Nephron (organoid): ENCODE measurements at regions not wholly inside any gene's neighbourhood (a gene's known extent, or its start where the extent isn't known, plus 50 kb on each side); places are given as distances from the start of the nearest gene placed in this dataset.

Experiments used
- H3K27ac Mint-ChIP-seq, 3 experiments: 2 replicates each; pipeline ENCODE4 v1.8.0; 2020; ENCODE audit warnings: mixed read lengths in 3 of 3, mild to moderate bottlenecking in 2 of 3, moderate library complexity in 1 of 3
- H3K27me3 Mint-ChIP-seq: 2 replicates; pipeline ENCODE4 v1.8.0; 2021; ENCODE audit warnings: low read depth, mild to moderate bottlenecking, moderate library complexity, mixed read lengths
- H3K36me3 Mint-ChIP-seq: 2 replicates; pipeline ENCODE4 v1.8.0; 2020; ENCODE audit warnings: low read depth, mixed read lengths
- H3K4me1 Mint-ChIP-seq: 2 replicates; pipeline ENCODE4 v1.8.0; 2020; ENCODE audit warnings: mixed read lengths
- H3K4me3 Mint-ChIP-seq, 3 experiments: 2 replicates each; pipeline ENCODE4 v1.8.0; 2020; ENCODE audit warnings: mild to moderate bottlenecking in 3 of 3, mixed read lengths in 3 of 3, moderate library complexity in 2 of 3
- H3K9me3 Mint-ChIP-seq: 2 replicates; pipeline ENCODE4 v1.8.0; 2020; ENCODE audit warnings: mixed read lengths
- TF ChIP-seq, protein P1 (sequence below), 3 experiments: fragments of 200-600 bp; sonication (generic); IDR thresholded peaks; one replicate each; pipeline ENCODE4 v1.5.0; 2021; ENCODE audit warnings: antibody characterized with exemption in 3 of 3; ENCODE audit not compliant: unreplicated experiment in 3 of 3

GRCh38 chr13:58611117-58611516 is 979.6 kb downstream of the PCDH17 start:
- Mint-ChIP-seq H3K4me1 (no peaks in the 10 kb centered on the region), H3K36me3 (no peaks in the 10 kb centered on the region), H3K27ac (no peak overlapping the region), H3K9me3 (peaks cover 4% of the 10 kb centered on the region), H3K27me3 (no peaks in the 10 kb centered on the region), H3K4me3 (no peak overlapping the region)
- TF ChIP-seq, protein P1, sequence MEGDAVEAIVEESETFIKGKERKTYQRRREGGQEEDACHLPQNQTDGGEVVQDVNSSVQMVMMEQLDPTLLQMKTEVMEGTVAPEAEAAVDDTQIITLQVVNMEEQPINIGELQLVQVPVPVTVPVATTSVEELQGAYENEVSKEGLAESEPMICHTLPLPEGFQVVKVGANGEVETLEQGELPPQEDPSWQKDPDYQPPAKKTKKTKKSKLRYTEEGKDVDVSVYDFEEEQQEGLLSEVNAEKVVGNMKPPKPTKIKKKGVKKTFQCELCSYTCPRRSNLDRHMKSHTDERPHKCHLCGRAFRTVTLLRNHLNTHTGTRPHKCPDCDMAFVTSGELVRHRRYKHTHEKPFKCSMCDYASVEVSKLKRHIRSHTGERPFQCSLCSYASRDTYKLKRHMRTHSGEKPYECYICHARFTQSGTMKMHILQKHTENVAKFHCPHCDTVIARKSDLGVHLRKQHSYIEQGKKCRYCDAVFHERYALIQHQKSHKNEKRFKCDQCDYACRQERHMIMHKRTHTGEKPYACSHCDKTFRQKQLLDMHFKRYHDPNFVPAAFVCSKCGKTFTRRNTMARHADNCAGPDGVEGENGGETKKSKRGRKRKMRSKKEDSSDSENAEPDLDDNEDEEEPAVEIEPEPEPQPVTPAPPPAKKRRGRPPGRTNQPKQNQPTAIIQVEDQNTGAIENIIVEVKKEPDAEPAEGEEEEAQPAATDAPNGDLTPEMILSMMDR (IDR thresholded peaks at IDR 0.05; ENCODE audit: unreplicated experiment in 3 of 3): no peak

- peak overlapping the region; percentile 15 to 57 (median 49) for H3K27ac Mint-ChIP-seq
- H3K4me1 Mint-ChIP-seq: peaks cover 15% of the 10 kb centered on the region
- no peaks in the 10 kb centered on the region for H3K36me3 Mint-ChIP-seq
- no peak overlapping the region for H3K4me3 Mint-ChIP-seq
- no peaks in the 10 kb centered on the region for H3K27me3 Mint-ChIP-seq
- TF ChIP-seq, protein P1 (IDR thresholded peaks at IDR 0.05; ENCODE audit: unreplicated experiment in 3 of 3): no peak
- peaks cover 4% of the 10 kb centered on the region for H3K9me3 Mint-ChIP-seq
Measured at GRCh38 chr13:58617880-58618665, 986.5 kb downstream of the PCDH17 start.

- peaks cover 15% of the 10 kb centered on the region for H3K4me1 Mint-ChIP-seq
- TF ChIP-seq, protein P1 (IDR thresholded peaks at IDR 0.05; ENCODE audit: unreplicated experiment in 3 of 3): no peak
- H3K27ac Mint-ChIP-seq: peak overlapping the region; percentile 16 to 82 (median 82)
- no peaks in the 10 kb centered on the region for H3K27me3 Mint-ChIP-seq
- no peaks in the 10 kb centered on the region for H3K36me3 Mint-ChIP-seq
- H3K9me3 Mint-ChIP-seq: no peaks in the 10 kb centered on the region
- H3K4me3 Mint-ChIP-seq: no peak overlapping the region
Measured at GRCh38 chr13:58619396-58620113, 988.0 kb downstream of the PCDH17 start.

DNA sequence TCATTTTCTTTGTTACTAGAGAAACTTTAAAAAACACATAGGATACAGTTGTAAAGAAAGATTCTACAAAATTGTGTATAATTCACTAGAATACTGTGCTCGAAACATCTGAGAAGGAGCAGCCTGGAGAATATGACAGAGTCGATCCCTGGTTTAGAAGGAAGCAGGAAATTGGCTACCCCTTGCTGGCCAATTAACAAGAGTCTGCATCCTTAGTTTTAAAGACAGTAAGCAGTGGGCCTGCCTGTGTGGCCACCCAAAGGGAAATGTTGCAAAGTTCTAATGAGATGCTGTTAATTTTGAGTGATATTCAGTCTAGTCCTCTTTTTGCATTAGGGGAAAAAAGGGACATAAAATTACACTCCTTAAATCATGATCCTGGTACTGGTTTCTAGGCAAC is 988.6 kb downstream of the PCDH17 start:
- Mint-ChIP-seq H3K9me3 (no peaks in the 10 kb centered on the region), H3K27me3 (no peaks in the 10 kb centered on the region)
- TF ChIP-seq, protein P1 (IDR thresholded peaks at IDR 0.05; ENCODE audit: unreplicated experiment in 3 of 3): no peak

DNA sequence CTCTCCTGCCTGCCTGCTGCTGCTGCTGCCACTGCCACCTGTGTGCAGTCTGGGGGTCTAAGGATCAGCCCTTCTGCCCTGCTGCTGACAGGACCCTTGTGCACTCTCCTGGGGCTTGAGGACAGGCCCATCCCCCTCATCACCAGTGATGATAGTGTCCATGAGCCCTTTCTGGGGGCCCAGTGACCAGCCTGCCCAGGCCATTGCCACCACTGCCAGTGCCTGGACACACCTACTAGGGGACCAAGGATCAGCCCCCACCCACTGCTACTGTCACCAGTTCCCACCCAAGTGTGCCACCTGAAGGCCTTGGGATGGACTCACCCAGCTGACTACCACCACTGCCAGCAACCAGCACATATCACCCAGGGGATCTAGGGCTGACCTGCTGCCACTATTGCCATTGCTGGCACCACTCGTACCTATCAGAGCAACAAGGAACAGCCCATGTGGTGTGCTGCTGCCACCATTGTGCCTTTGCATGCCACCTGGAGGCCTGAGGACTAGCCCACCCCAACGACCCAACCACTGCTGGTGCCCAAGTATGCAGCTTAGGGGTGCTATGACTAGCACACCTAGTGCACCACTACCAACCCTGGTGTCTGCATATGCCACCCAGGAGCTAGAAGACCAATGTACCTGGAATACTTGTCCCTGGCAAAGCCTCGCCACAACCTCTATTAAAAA is 994.3 kb downstream of the PCDH17 start:
- Mint-ChIP-seq H3K4me3 (no peak overlapping the region), H3K9me3 (peaks cover 9% of the 10 kb centered on the region), H3K27me3 (no peaks in the 10 kb centered on the region), H3K27ac (no peak overlapping the region), H3K4me1 (no peaks in the 10 kb centered on the region), H3K36me3 (no peaks in the 10 kb centered on the region)
- TF ChIP-seq, protein P1 (IDR thresholded peaks at IDR 0.05; ENCODE audit: unreplicated experiment in 3 of 3): no peak

More for the DNA sequence above, 988.6 kb downstream of the PCDH17 start:
- H3K4me3 Mint-ChIP-seq: no peak overlapping the region
- H3K4me1 Mint-ChIP-seq: peaks cover 15% of the 10 kb centered on the region
- no peaks in the 10 kb centered on the region for H3K36me3 Mint-ChIP-seq
- peak overlapping the region in 2 of 3 experiments; percentile 16 to 82 for H3K27ac Mint-ChIP-seq
